ENCODE measurements at regions not wholly inside any gene's neighbourhood (a gene's known extent, or its start where the extent isn't known, plus 50 kb on each side); places are given as distances from the start of the nearest gene placed in this dataset.

GRCh38 chr22:47808236-47808635 lies 1045.8 kb downstream of the TBC1D22A start (continued):
- TF ChIP-seq ELK4 (IDR thresholded peaks at IDR 0.05; ENCODE audit: borderline replicate concordance, low read depth, low read length) (no peak), MZF1 (tag by site-specific recombination; IDR thresholded peaks at IDR 0.05; ENCODE audit: borderline replicate concordance) (no peak)

GRCh38 chr22:47807506-47807905 lies 1045.1 kb downstream of the TBC1D22A start:
- Histone ChIP-seq H3K9me3 (ENCODE audit: control insufficient read depth, insufficient read depth, low read depth, low read length) (no peaks in the 10 kb centered on the region), H3K4me3 (ENCODE audit: low read depth, low read length) (no peak overlapping the region), H3K27ac (ENCODE audit: extremely low read depth, low read depth, low read length) (no peak overlapping the region), H3K36me3 (ENCODE audit: control insufficient read depth in 2 of 2, insufficient read depth in 1 of 2, low read length in 2 of 2) (no peaks in the 10 kb centered on the region), H3K4me1 (ENCODE audit: control insufficient read depth, insufficient read depth, low read length) (no peaks in the 10 kb centered on the region)
- TF ChIP-seq ZNF621 (tag by site-specific recombination; IDR thresholded peaks at IDR 0.05): no peak
- no peak for TF ChIP-seq ZNF776 (tag by site-specific recombination; IDR thresholded peaks at IDR 0.05; ENCODE audit: borderline replicate concordance)
- ChIA-PET POLR2A (no interaction called here), CTCF (no interaction called here)

- H3K36me3 ChIP-seq (ENCODE audit: control insufficient read depth in 2 of 2, insufficient read depth in 1 of 2, low read length in 2 of 2): no peaks in the 10 kb centered on the region
- H3K27ac ChIP-seq (ENCODE audit: extremely low read depth, low read depth, low read length): no peak overlapping the region
- ChIA-PET CTCF (no interaction called here), POLR2A (no interaction called here)
- no peaks in the 10 kb centered on the region for H3K9me3 ChIP-seq (ENCODE audit: control insufficient read depth, insufficient read depth, low read depth, low read length)
- H3K4me1 ChIP-seq (ENCODE audit: control insufficient read depth, insufficient read depth, low read length): no peaks in the 10 kb centered on the region
- H3K4me3 ChIP-seq (ENCODE audit: low read depth, low read length): no peak overlapping the region
- no peak for TF ChIP-seq ZEB2 (tag by site-specific recombination; IDR thresholded peaks at IDR 0.05)
Observed at GRCh38 chr22:47806894-47807293, 1044.4 kb downstream of the TBC1D22A start.

- H3K27ac ChIP-seq (ENCODE audit: extremely low read depth, low read depth, low read length): no peak overlapping the region
- TF ChIP-seq ZBTB44 (tag by site-specific recombination; IDR thresholded peaks at IDR 0.05) (no peak), ZNF350 (tag by site-specific recombination; IDR thresholded peaks at IDR 0.05) (no peak), ZNF24 (tag by site-specific recombination; IDR thresholded peaks at IDR 0.05) (no peak), ZNF777 (tag by site-specific recombination; IDR thresholded peaks at IDR 0.05; ENCODE audit: borderline replicate concordance) (no peak), ZNF292 (tag by site-specific recombination; IDR thresholded peaks at IDR 0.05; ENCODE audit: borderline replicate concordance, low read depth) (no peak), ZNF660 (tag by site-specific recombination; IDR thresholded peaks at IDR 0.05) (no peak), ZNF16 (tag by site-specific recombination; IDR thresholded peaks at IDR 0.05; ENCODE audit: low read depth) (no peak), ZSCAN30 (tag by site-specific recombination; IDR thresholded peaks at IDR 0.05) (no peak), ZBTB20 (tag by site-specific recombination; IDR thresholded peaks at IDR 0.05) (no peak), REST (tag by site-specific recombination; IDR thresholded peaks at IDR 0.05) (no peak), ZBTB17 (tag by site-specific recombination; IDR thresholded peaks at IDR 0.05) (no peak), ZNF37A (tag by site-specific recombination; IDR thresholded peaks at IDR 0.05) (no peak), ZNF423 (tag by site-specific recombination; IDR thresholded peaks at IDR 0.05) (no peak), ZNF335 (tag by site-specific recombination; conservative IDR thresholded peaks at IDR 0.05) (no peak)
- H3K4me3 ChIP-seq (ENCODE audit: low read depth, low read length): no peak overlapping the region
- no peaks in the 10 kb centered on the region for H3K36me3 ChIP-seq (ENCODE audit: control insufficient read depth in 2 of 2, insufficient read depth in 1 of 2, low read length in 2 of 2)
- no peaks in the 10 kb centered on the region for H3K4me1 ChIP-seq (ENCODE audit: control insufficient read depth, insufficient read depth, low read length)
- ChIA-PET POLR2A (no interaction called here), CTCF (interaction anchor here (0.6 kb wide), 1 partner anchor 29 kb away, joined by 4 read pairs; no protein-coding TSS in a partner anchor)
- no peaks in the 10 kb centered on the region for H3K9me3 ChIP-seq (ENCODE audit: control insufficient read depth, insufficient read depth, low read depth, low read length)
Observed at GRCh38 chr22:47805394-47805935, 1043.0 kb downstream of the TBC1D22A start.
